Esophagus squamous epithelium (tissue), 4 donors: ENCODE measurements at regions not wholly inside any gene's neighbourhood (a gene's known extent, or its start where the extent isn't known, plus 50 kb on each side); places are given as distances from the start of the nearest gene placed in this dataset.

ENCODE experiments used
- POLR2A ChIP-seq, 4 donors: fragments of 450-650 bp; IDR thresholded peaks; one replicate each; pipeline ENCODE4 v1.6.1; 2017; ENCODE audit warnings: antibody characterized with exemption in 4 of 4, mild to moderate bottlenecking in 4 of 4, moderate library complexity in 3 of 4
- TF ChIP-seq, protein P1 (sequence below), 6 experiments: fragments of 450-650 bp in 4 of 6; fragments of 200-600 bp in 2 of 6; sonication (generic) in 2 of 6; IDR thresholded peaks; one replicate each; pipeline ENCODE4 v1.5.1; 2016 to 2019; ENCODE audit warnings: antibody characterized with exemption in 6 of 6, mild to moderate bottlenecking in 4 of 6, moderate library complexity in 4 of 6

DNA sequence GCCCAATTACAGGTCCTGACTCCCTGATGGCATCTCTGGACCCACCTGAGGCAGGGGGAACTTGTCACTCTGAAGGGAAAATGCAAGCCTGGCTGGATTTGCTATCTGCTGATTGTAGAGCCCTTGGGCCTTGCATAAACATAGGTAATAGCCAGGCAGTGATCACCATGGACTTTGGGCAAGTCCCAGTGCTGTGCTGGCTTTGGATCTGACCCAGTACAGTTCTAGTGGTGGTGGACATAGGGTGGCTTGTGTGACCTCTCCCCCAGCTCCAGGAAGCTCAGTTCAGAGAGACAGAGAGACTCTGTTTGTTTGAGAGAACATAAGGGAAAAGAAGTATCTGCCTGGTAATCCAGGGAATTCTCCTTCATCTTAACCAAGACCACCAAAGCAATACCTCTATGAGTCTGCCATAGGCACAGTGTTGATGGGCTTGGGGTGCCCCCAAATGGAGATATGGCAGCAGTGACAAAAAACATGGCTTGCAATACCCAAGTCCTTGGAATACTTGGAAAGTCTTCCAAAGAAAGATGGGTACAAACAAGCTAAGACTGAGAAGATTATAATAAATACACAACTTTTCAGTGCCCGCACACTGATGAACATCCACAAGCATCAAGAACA lies 348.5 kb downstream of the PYDC2 start:
- TF ChIP-seq, protein P1, sequence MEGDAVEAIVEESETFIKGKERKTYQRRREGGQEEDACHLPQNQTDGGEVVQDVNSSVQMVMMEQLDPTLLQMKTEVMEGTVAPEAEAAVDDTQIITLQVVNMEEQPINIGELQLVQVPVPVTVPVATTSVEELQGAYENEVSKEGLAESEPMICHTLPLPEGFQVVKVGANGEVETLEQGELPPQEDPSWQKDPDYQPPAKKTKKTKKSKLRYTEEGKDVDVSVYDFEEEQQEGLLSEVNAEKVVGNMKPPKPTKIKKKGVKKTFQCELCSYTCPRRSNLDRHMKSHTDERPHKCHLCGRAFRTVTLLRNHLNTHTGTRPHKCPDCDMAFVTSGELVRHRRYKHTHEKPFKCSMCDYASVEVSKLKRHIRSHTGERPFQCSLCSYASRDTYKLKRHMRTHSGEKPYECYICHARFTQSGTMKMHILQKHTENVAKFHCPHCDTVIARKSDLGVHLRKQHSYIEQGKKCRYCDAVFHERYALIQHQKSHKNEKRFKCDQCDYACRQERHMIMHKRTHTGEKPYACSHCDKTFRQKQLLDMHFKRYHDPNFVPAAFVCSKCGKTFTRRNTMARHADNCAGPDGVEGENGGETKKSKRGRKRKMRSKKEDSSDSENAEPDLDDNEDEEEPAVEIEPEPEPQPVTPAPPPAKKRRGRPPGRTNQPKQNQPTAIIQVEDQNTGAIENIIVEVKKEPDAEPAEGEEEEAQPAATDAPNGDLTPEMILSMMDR (IDR thresholded peaks at IDR 0.05) = no peak
- TF ChIP-seq POLR2A (IDR thresholded peaks at IDR 0.05) = no peak
